HG03575 (cell line): ENCODE measurements at regions not wholly inside any gene's neighbourhood (a gene's known extent, or its start where the extent isn't known, plus 50 kb on each side); places are given as distances from the start of the nearest gene placed in this dataset.
"Not testable (repeated sequence)": the region's sequence is repeated elsewhere in the genome, so short reads cannot be mapped to it uniquely, and the experiment has no call there.

ENCODE experiments used
- ATAC-seq: cut with Tn5 transposase; IDR thresholded peaks from one replicate; pipeline ENCODE4 v1.9.1; 2021; ENCODE audit not compliant: unreplicated experiment, insufficient number of reproducible peaks, low FRiP score; ENCODE audit errors: extremely low read depth

GRCh38 chr21:35982717-35983116 lies 77.6 kb downstream of the SETD4 start:
- no peak for ATAC-seq

GRCh38 chr21:35981514-35982070 lies 78.7 kb downstream of the SETD4 start:
- ATAC-seq = no peak

- no peak for ATAC-seq
Measured at GRCh38 chr21:35980821-35981220, 79.5 kb downstream of the SETD4 start.

- ATAC-seq = not testable (repeated sequence)
Measured at GRCh38 chr21:35977860-35978259, 82.5 kb downstream of the SETD4 start.

- ATAC-seq = no peak
Measured at GRCh38 chr21:35976929-35977328, 83.4 kb downstream of the SETD4 start.

- ATAC-seq = no peak
Measured at GRCh38 chr21:35976481-35976880, 83.8 kb downstream of the SETD4 start.

- no peak for ATAC-seq
Measured at GRCh38 chr21:35974775-35975174, 85.6 kb downstream of the SETD4 start.

- no peak for ATAC-seq
Measured at GRCh38 chr21:35971824-35972223, 88.5 kb downstream of the SETD4 start.

- ATAC-seq = no peak
Measured at GRCh38 chr21:35969281-35969680, 91.0 kb downstream of the SETD4 start.

GRCh38 chr21:35968564-35968963 lies 91.8 kb downstream of the SETD4 start:
- ATAC-seq = no peak

- ATAC-seq = no peak
Measured at GRCh38 chr21:35965699-35966098, 94.6 kb downstream of the SETD4 start.

GRCh38 chr21:35963920-35964451 lies 96.3 kb downstream of the SETD4 start:
- no peak for ATAC-seq

GRCh38 chr21:35962917-35963316 lies 97.4 kb downstream of the SETD4 start:
- ATAC-seq = no peak

- ATAC-seq = no peak
Measured at GRCh38 chr21:35954066-35954465, 106.3 kb downstream of the SETD4 start.

GRCh38 chr21:35953597-35953996 lies 106.7 kb downstream of the SETD4 start:
- no peak for ATAC-seq

- ATAC-seq = no peak
Measured at GRCh38 chr21:35952651-35953340, 107.5 kb downstream of the SETD4 start.

- ATAC-seq = no peak
Measured at GRCh38 chr21:35948982-35949381, 111.3 kb downstream of the SETD4 start.

GRCh38 chr21:35945089-35945671 lies 115.1 kb downstream of the SETD4 start:
- ATAC-seq = no peak

- ATAC-seq = no peak
Measured at GRCh38 chr21:35943752-35944151, 116.6 kb downstream of the SETD4 start.
